Chondrocyte (in vitro differentiated cells): ENCODE measurements at regions not wholly inside any gene's neighbourhood (a gene's known extent, or its start where the extent isn't known, plus 50 kb on each side); places are given as distances from the start of the nearest gene placed in this dataset.
"Not testable (repeated sequence)": the region's sequence is repeated elsewhere in the genome, so short reads cannot be mapped to it uniquely, and the experiment has no call there.

Experiments
- DNase-seq: peaks from one replicate; pipeline ENCODE4 v3.0.0; 2021; ENCODE audit warnings: mixed read lengths, low spot score
- H3K27ac Mint-ChIP-seq: one replicate; pipeline ENCODE4 v1.8.0; 2021; ENCODE audit warnings: mild to moderate bottlenecking, moderate library complexity, mixed read lengths; ENCODE audit not compliant: unreplicated experiment
- H3K27me3 Mint-ChIP-seq: 2 replicates; pipeline ENCODE4 v1.8.0; 2021; ENCODE audit warnings: low read depth, mixed read lengths
- H3K36me3 Mint-ChIP-seq: 2 replicates; pipeline ENCODE4 v1.8.0; 2021; ENCODE audit warnings: low read depth, mixed read lengths
- H3K4me1 Mint-ChIP-seq: 2 replicates; pipeline ENCODE4 v1.8.0; 2021; ENCODE audit warnings: low read depth, mild to moderate bottlenecking, mixed read lengths
- H3K4me3 Mint-ChIP-seq: one replicate; pipeline ENCODE4 v1.8.0; 2021; ENCODE audit warnings: mild to moderate bottlenecking, moderate library complexity, mixed read lengths; ENCODE audit not compliant: unreplicated experiment
- H3K9me3 Mint-ChIP-seq: 2 replicates; pipeline ENCODE4 v1.8.0; 2021; ENCODE audit warnings: low read depth, mixed read lengths
- CTCF ChIP-seq: fragments of 200-600 bp; sonication (generic); IDR thresholded peaks from 2 replicates; pipeline ENCODE4 v1.5.0; 2021; ENCODE audit warnings: antibody characterized with exemption, mild to moderate bottlenecking, moderate library complexity

GRCh38 chr5:23412515-23412914 lies 94.9 kb upstream of the PRDM9 start:
- TF ChIP-seq CTCF: no peak
- Mint-ChIP-seq H3K27ac (no peak overlapping the region), H3K9me3 (no peaks in the 10 kb centered on the region), H3K27me3 (no peaks in the 10 kb centered on the region), H3K4me1 (no peaks in the 10 kb centered on the region), H3K4me3 (no peak overlapping the region), H3K36me3 (no peaks in the 10 kb centered on the region)
- no peak for DNase-seq

- DNase-seq: no peak
- no peaks in the 10 kb centered on the region for H3K9me3 Mint-ChIP-seq
- H3K27me3 Mint-ChIP-seq: no peaks in the 10 kb centered on the region
- H3K4me3 Mint-ChIP-seq: no peak overlapping the region
- no peak overlapping the region for H3K27ac Mint-ChIP-seq
- H3K36me3 Mint-ChIP-seq: no peaks in the 10 kb centered on the region
- TF ChIP-seq CTCF: no peak
- H3K4me1 Mint-ChIP-seq: no peaks in the 10 kb centered on the region
Observed at GRCh38 chr5:23411994-23412393, 95.4 kb upstream of the PRDM9 start.

- no peak for TF ChIP-seq CTCF
- no peaks in the 10 kb centered on the region for H3K4me1 Mint-ChIP-seq
- no peaks in the 10 kb centered on the region for H3K36me3 Mint-ChIP-seq
- peak; percentile 75 for DNase-seq
- no peak overlapping the region for H3K4me3 Mint-ChIP-seq
- no peak overlapping the region for H3K27ac Mint-ChIP-seq
- no peaks in the 10 kb centered on the region for H3K27me3 Mint-ChIP-seq
- peaks cover 3% of the 10 kb centered on the region for H3K9me3 Mint-ChIP-seq
Observed at GRCh38 chr5:23411200-23411599, 96.2 kb upstream of the PRDM9 start.

- not testable (repeated sequence) for H3K27me3 Mint-ChIP-seq, H3K4me1 Mint-ChIP-seq, H3K4me3 Mint-ChIP-seq, DNase-seq, H3K9me3 Mint-ChIP-seq, H3K27ac Mint-ChIP-seq, H3K36me3 Mint-ChIP-seq
Observed at GRCh38 chr5:23410775-23411174, 96.6 kb upstream of the PRDM9 start.

- peak; percentile 27 for TF ChIP-seq CTCF
Observed at GRCh38 chr5:23405316-23406068, 101.9 kb upstream of the PRDM9 start.

GRCh38 chr5:23402585-23402984 lies 104.8 kb upstream of the PRDM9 start:
- Mint-ChIP-seq H3K4me1 (no peaks in the 10 kb centered on the region), H3K36me3 (no peaks in the 10 kb centered on the region), H3K27me3 (no peaks in the 10 kb centered on the region), H3K27ac (no peak overlapping the region), H3K4me3 (no peak overlapping the region), H3K9me3 (peaks cover 3% of the 10 kb centered on the region)
- TF ChIP-seq CTCF: no peak
- DNase-seq: no peak

More at GRCh38 chr5:23405316-23406068, 101.9 kb upstream of the PRDM9 start:
- no peak for DNase-seq
- H3K4me1 Mint-ChIP-seq: no peaks in the 10 kb centered on the region
- H3K9me3 Mint-ChIP-seq: peaks cover 3% of the 10 kb centered on the region
- no peak overlapping the region for H3K27ac Mint-ChIP-seq
- no peaks in the 10 kb centered on the region for H3K36me3 Mint-ChIP-seq
- H3K4me3 Mint-ChIP-seq: no peak overlapping the region
- no peaks in the 10 kb centered on the region for H3K27me3 Mint-ChIP-seq
